LoVo (cell line): ENCODE measurements at regions not wholly inside any gene's neighbourhood (a gene's known extent, or its start where the extent isn't known, plus 50 kb on each side); places are given as distances from the start of the nearest gene placed in this dataset.
"Not testable (repeated sequence)": the region's sequence is repeated elsewhere in the genome, so short reads cannot be mapped to it uniquely, and the experiment has no call there.

Source experiments
- DNase-seq: peaks from one replicate; pipeline ENCODE4 v3.0.0-alpha.2; 2016; ENCODE audit warnings: low spot score

GRCh38 chr3:158882445-158882844, 80.6 kb downstream of the MFSD1 start:
- DNase-seq = peak; percentile 6

- no peak for DNase-seq
Observed at GRCh38 chr3:158896729-158897128, 94.9 kb downstream of the MFSD1 start.

- no peak for DNase-seq
Observed at GRCh38 chr3:158906749-158907148, 104.9 kb downstream of the MFSD1 start.

- DNase-seq = no peak
Observed at GRCh38 chr3:158908187-158908734, 106.4 kb downstream of the MFSD1 start.

GRCh38 chr3:158909870-158910269, 108.0 kb downstream of the MFSD1 start:
- no peak for DNase-seq

- DNase-seq = no peak
Observed at GRCh38 chr3:158911586-158911985, 109.7 kb downstream of the MFSD1 start.

- DNase-seq = no peak
Observed at GRCh38 chr3:158912188-158912587, 110.3 kb downstream of the MFSD1 start.

- DNase-seq = no peak
Observed at GRCh38 chr3:158912621-158913020, 110.8 kb downstream of the MFSD1 start.

GRCh38 chr3:158916111-158916510, 114.3 kb downstream of the MFSD1 start:
- DNase-seq = no peak

- peak; percentile 37 for DNase-seq
Observed at GRCh38 chr3:158918008-158918407, 116.2 kb downstream of the MFSD1 start.

GRCh38 chr3:158918451-158918850, 116.6 kb downstream of the MFSD1 start:
- DNase-seq = no peak

- no peak for DNase-seq
Observed at GRCh38 chr3:158920371-158920770, 118.5 kb downstream of the MFSD1 start.

GRCh38 chr3:158925021-158925420, 123.2 kb downstream of the MFSD1 start:
- DNase-seq = no peak

GRCh38 chr3:158925828-158926494, 124.1 kb downstream of the MFSD1 start:
- DNase-seq = no peak

GRCh38 chr3:158935846-158936245, 134.0 kb downstream of the MFSD1 start:
- DNase-seq = no peak

GRCh38 chr3:158936530-158937113, 134.8 kb downstream of the MFSD1 start:
- DNase-seq = no peak

GRCh38 chr3:158950178-158950901, 148.5 kb downstream of the MFSD1 start:
- DNase-seq = no peak

- no peak for DNase-seq
Observed at GRCh38 chr3:158953131-158953530, 151.3 kb downstream of the MFSD1 start.

- no peak for DNase-seq
Observed at GRCh38 chr3:158954420-158954819, 152.6 kb downstream of the MFSD1 start.

GRCh38 chr3:158957777-158958176, 155.9 kb downstream of the MFSD1 start:
- not testable (repeated sequence) for DNase-seq

GRCh38 chr3:158958873-158959272, 157.0 kb downstream of the MFSD1 start:
- no peak for DNase-seq

- DNase-seq = no peak
Observed at GRCh38 chr3:158961471-158961870, 159.6 kb downstream of the MFSD1 start.

GRCh38 chr3:158961911-158962310, 160.1 kb downstream of the MFSD1 start:
- no peak for DNase-seq
